ENCODE measurements at regions not wholly inside any gene's neighbourhood (a gene's known extent, or its start where the extent isn't known, plus 50 kb on each side); places are given as distances from the start of the nearest gene placed in this dataset.

GRCh38 chr3:124277144-124277890 is 285.4 kb upstream of the ROPN1 start:
- DNase-seq (no peak), ATAC-seq (no peak)

DNA sequence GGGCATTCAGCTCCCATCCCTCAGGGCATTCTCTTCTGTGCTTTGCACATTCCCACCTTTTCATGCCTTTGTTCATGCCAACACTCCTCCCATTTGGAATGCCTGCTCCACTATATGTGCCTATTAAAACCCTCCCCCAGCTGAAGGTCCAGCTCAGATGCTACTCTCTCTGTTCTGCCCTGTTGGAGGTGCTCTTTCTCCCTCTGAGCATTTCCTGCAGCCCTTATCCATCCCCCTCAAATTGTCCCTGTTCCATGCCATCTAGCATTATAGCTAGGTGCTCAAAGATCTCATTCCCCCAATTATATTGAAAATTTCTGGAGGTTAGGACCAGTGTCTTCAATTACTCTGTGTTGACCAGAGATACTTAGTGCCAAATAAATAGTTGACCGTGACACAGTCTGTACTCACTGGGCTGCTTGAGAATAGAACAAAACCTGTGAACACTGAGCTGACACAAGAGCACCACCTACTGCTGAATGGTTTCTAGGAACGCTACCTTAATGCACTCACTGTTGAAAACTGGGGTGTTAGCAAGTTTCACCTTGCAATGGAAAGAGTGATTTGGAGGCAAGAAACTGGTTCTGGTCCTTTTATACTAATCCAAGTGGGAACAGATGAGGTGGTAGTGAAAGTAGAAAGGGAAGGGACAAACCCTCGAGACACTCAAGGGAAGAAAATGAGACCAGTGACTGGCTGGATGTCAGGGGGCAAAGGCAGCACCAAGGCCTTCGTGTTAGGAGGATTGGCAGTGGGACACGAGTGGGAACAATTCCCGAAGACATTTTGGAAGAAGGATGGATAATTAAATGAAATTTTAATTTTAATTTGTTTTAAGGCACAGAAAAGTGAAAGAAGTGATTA is 289.8 kb upstream of the ROPN1 start:
- ATAC-seq (no peak), DNase-seq (no peak)

DNA sequence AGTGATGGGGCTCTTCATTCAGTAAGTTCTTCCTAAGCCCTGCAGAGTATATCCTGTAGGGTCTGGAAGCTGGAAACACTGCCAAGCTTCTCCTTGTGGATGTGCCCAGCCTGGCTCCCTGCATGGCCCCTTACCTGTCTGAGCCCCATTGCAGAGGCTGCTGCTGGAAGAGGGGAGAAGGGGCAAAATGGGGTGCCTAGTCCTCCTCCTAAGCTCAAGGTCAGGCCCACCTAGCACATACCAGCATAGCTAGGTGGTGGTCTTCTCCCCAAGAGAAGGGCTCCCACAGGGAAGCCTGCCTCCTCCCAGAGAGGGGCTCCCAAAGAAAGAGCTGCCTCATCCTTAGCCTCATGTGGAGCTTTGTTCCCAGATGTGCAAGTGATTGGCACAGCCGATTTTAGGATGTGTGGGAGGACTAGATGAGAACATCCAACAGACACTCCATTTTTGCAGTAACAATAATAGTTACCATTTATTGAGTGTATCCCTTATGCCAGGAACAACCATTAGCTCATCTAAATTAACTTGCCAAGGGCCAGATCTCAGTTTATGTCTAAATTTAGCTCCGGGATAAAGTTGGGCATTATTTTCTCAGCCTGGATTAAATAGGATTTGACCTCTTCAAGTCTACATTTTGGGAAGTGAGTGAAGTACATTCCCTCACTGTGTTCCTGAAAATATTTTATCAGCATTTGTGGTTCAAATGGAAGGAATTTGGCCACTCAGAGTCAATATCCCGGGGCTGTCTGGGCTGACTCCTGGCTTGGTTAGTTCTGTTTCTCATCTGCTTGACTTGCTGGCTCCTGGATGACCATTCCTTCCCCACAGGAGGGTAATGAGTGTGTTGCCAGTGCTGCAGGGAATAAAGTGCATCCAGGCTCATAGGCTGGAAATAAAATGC is 291.1 kb upstream of the ROPN1 start:
- ATAC-seq (no peak), DNase-seq (no peak)

GRCh38 chr3:124283652-124284023 is 291.7 kb upstream of the ROPN1 start:
- ATAC-seq = no peak
- DNase-seq = no peak

DNA sequence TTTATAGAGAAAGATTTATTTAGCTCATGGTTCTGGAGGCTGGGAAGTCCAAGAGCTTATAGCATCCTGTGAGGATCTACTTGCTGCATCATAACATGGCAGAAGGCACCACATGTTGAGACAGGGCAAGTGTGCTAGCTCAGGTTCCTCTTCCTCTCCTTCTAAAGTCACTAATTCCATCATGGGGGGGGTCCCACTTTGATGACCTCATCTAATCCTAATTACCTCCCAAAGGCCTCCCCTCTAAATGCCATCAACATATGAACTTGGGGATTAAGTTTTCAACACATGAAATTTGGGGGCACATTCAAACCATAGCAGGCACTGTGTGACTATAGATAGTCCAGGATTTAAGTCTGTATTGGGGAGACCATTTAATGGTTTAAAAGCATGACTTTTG is 297.1 kb upstream of the ROPN1 start:
- ATAC-seq (no peak), DNase-seq (no peak)

DNA sequence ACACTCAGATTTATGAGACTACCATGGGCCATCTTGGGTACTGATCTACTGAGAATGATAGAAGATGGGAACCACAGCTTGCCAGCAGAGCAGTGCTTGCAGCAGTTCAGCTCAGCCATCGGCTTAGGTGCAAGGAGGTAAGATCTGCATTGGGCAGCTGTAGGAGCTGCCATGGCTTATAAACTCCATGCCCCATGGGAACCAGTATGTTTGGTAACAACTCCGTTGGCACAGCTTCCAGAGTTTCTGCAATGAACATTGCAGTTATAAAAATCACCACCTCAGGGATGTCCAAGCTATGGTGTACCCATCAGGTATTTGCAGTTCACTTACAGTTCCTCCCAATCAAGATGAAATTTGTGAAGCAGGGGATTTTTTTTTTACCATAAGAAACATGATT is 299.1 kb upstream of the ROPN1 start:
- DNase-seq (no peak), ATAC-seq (no peak)

DNA sequence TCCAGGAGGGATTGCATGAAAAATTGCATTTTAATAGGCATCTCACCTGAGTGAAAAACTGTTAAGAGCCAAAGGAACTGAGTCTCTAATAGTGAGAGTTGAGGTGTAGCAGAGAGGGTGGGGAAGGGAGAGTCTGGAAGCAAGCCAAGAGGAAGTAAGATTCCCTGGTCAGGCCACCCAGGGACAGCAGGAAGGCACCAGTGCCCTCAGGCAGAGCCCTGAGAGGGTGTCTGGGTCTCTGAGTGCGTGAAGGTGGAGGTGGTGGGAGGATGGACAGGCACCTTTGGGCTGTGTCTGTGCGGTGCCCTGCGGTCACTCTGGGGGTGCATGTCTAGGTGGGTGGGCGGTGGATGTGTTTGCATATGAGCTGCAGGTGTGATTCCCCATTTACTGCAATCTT is 300.4 kb upstream of the ROPN1 start:
- no peak for DNase-seq

DNA sequence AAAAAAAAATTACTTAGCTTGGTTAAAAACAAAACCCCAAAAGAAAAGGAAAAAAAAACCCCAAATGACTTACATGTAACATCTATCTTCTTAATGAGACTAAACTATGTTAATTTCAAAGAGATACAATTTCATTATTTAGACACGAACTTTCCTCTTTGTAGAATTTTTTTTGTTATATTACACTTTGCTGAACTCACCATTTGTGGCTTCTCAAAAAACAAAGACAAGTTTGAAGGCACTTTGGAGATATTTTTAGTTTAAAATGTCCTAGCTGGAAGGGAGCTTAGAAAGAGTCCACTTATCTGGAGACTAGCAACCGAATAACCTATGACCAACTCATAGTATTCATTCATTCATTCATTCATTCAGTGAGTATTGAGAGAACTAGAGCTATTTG is 301.7 kb upstream of the ROPN1 start:
- DNase-seq = no peak
- no peak for ATAC-seq

More for the DNA sequence above, 300.4 kb upstream of the ROPN1 start:
- ATAC-seq = no peak

- ATAC-seq = no peak
- no peak for DNase-seq
Observed at GRCh38 chr3:124295362-124295761, 303.4 kb upstream of the ROPN1 start.

DNA sequence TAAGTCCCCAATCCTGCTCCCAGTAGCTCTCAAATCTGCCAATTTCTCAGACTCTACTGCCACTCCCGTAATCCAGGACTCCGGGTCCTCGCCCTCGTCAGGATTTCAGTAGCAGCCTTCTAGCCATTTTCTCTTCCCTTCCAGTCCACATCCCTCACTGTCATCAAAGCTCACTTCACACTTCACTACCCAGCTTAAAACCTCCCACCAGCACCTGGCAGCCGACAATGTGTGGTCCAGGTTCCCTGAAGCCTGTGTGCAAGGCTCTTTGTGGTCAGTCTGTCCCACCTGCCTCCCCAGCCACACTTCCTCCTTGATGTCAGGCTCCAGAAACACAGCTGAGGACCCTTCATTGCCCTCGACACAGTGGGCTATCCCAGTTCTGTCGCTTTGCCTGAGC is 304.5 kb upstream of the ROPN1 start:
- DNase-seq = no peak
- no peak for ATAC-seq

- DNase-seq = no peak
- no peak for ATAC-seq
Observed at GRCh38 chr3:124297062-124297980, 305.4 kb upstream of the ROPN1 start.

- no peak for DNase-seq
Observed at GRCh38 chr3:124298301-124298700, 306.4 kb upstream of the ROPN1 start.

DNA sequence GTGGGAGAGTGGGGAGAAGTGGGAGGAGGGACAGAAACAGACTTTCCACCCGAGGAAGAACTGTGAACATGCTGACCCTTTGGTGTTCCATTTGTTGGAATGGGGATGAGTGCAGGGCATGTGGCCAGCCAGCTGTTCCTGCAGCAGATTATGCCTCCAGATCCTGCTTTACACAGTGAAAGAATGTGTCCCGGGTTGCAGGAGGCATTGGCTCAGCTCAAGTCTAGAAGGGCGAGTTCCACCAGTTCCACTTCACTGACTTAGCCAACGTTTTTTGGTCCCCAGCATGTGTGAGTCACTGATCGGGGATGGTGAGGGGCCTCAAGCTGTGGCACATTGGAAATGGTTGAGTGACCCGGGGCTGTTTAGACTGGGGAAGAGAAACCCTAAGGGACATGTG is 307.0 kb upstream of the ROPN1 start:
- no peak for ATAC-seq
- DNase-seq = peak; percentile 3

More at GRCh38 chr3:124298301-124298700, 306.4 kb upstream of the ROPN1 start:
- ATAC-seq = no peak

DNA sequence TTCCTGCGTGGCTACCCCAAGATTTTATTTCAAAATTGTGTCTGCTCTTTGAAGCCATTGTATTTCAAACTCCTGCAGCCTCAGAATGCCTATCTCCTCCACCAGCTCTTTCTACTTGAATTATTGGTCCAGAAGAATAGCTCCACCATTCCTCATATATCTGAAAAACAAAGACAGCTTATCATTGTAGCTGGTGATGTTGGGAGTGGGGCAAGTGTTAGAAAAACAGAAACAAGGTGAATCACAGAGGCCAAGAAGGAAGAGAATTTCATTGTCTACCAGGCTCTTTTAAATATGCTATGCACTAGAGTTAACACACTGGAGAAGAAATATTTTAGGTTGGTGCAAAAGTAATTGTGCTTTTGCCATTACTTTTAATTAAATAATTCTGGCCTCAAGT is 307.9 kb upstream of the ROPN1 start:
- DNase-seq (no peak), ATAC-seq (no peak)

GRCh38 chr3:124300416-124300815 is 308.5 kb upstream of the ROPN1 start:
- no peak for DNase-seq
- ATAC-seq = no peak

DNA sequence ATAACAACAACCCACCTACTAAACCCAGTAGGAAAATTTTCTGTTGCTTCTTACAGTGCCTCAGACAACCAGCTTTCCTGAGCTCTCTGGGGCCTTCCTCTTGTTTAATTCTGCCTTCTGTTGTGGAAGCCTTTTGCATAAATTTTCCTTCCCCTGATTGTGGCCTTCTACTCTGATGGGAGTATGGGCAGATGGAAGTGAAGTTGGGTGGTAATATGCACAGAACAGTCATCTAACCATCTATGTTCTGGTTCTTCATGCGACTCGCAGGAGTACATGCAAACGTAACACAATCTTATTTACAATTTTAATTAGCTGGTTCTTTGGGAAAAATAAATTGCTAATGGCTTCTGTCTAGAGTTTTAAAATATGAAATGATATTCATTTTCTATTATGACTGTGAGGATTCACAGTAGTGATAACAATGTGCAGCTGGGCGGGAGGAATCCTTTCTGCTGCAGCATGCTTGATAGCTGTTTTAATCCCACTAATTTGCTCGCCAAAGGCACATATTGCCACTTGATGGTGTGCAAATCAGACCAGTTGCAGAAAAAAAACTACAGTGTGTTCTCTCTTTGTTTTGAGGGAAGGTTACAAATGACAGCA is 311.5 kb upstream of the ROPN1 start:
- DNase-seq = no peak
- no peak for ATAC-seq

- ATAC-seq = no peak
- no peak for DNase-seq
Observed at GRCh38 chr3:124306665-124307064, 314.7 kb upstream of the ROPN1 start.

GRCh38 chr3:124313621-124314020 is 321.7 kb upstream of the ROPN1 start:
- ATAC-seq = no peak
- no peak for DNase-seq

DNA sequence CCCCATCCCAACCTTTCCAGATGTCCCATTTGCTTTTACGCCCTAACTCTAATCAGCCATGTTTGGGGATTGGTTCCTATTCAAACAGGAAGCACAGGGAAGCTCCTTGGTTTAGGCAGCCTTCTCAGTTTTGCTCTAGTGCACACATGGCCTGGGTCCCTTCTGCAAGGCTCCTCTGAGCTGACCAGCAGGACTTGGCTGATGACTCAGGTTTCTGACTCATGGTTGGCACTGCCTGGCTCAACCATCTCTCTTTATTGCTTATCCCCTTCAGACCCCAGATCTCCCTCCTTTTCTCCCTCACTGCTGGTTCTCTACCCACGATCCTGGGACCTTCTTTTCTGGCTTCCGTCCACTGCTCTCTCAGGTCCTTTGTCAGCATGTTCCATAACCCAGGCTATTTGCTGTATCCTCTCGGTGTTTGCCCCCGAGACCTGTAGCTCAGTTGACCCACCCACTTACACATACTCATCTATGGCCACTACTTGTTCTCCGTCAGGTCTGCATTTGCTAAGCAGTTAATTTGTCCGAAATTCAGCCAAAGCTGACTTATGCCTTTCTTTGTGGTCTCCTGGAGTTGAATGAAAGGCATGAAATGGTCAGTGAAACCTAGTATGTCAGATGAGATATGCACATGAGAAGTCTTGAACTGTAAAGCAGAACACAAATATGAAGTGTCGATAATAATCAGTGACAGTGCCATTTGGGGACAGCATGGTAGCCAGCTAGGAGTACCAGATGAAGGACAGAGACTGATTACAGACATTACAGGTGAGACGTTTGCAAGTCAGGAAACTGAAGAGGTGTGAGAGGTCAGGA is 323.5 kb upstream of the ROPN1 start:
- DNase-seq = no peak
- no peak for ATAC-seq

DNA sequence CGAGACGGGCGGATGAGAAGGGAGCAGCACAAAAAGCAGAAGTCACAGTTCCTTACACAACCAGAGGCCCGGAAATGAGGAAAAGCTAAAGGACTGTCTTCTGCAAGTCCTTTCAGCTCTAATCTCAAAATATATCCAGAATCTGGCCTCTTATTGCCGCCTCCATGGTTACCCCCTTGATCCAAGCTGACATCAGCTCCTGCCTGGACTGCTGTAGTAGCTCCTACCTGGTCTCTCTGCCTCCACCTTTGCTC is 324.0 kb upstream of the ROPN1 start:
- DNase-seq (no peak), ATAC-seq (no peak)

DNA sequence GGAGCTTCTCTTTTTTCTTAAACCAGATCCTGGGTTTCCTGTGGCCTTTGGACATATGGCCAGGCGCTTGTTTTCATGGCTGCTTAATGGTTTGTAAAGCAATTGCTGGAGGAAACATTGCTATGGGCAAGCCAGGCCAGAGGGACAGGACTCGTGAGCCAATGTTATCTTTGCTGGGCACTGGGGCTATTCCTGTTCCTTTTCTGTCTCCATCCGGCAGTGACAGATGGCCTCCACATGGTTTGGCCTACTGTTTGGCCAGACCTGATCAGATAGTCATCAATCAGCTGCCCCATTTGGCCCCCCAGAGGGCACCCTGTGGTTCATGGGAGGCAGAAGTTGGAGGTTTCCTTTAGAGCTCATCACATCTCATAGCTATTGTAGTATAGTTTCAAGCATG is 326.1 kb upstream of the ROPN1 start:
- ATAC-seq (no peak), DNase-seq (no peak)

Data from stimulated activated naive CD8-positive, alpha-beta T cell treated with anti-CD3 and anti-CD28 coated beads, Interleukin-15, Interleukin-2, amounts not matched to agents 100 U/mL and 50 U/mL, for 24 hours (primary cell).